ENCODE measurements at regions not wholly inside any gene's neighbourhood (a gene's known extent, or its start where the extent isn't known, plus 50 kb on each side); places are given as distances from the start of the nearest gene placed in this dataset.
"Not testable (repeated sequence)": the region's sequence is repeated elsewhere in the genome, so short reads cannot be mapped to it uniquely, and the experiment has no call there.

- Histone ChIP-seq H3K27me3 (ENCODE audit: insufficient read depth, poor library complexity, severe bottlenecking) (no peaks in the 10 kb centered on the region), H3K27ac (replicated peaks) (no peak overlapping the region), H3K4me3 (replicated peaks; ENCODE audit: insufficient read depth, low read length) (no peak overlapping the region)
- no peak for DNase-seq (ENCODE audit: low read depth in 1 of 2, low spot score in 1 of 2)
- TF ChIP-seq, protein P1, sequence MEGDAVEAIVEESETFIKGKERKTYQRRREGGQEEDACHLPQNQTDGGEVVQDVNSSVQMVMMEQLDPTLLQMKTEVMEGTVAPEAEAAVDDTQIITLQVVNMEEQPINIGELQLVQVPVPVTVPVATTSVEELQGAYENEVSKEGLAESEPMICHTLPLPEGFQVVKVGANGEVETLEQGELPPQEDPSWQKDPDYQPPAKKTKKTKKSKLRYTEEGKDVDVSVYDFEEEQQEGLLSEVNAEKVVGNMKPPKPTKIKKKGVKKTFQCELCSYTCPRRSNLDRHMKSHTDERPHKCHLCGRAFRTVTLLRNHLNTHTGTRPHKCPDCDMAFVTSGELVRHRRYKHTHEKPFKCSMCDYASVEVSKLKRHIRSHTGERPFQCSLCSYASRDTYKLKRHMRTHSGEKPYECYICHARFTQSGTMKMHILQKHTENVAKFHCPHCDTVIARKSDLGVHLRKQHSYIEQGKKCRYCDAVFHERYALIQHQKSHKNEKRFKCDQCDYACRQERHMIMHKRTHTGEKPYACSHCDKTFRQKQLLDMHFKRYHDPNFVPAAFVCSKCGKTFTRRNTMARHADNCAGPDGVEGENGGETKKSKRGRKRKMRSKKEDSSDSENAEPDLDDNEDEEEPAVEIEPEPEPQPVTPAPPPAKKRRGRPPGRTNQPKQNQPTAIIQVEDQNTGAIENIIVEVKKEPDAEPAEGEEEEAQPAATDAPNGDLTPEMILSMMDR (IDR thresholded peaks at IDR 0.05; ENCODE audit: insufficient read depth, low read length) = no peak
- TF ChIP-seq SPI1 (IDR thresholded peaks at IDR 0.05; ENCODE audit: borderline replicate concordance, low read depth) = no peak
- TF ChIP-seq, protein P2, sequence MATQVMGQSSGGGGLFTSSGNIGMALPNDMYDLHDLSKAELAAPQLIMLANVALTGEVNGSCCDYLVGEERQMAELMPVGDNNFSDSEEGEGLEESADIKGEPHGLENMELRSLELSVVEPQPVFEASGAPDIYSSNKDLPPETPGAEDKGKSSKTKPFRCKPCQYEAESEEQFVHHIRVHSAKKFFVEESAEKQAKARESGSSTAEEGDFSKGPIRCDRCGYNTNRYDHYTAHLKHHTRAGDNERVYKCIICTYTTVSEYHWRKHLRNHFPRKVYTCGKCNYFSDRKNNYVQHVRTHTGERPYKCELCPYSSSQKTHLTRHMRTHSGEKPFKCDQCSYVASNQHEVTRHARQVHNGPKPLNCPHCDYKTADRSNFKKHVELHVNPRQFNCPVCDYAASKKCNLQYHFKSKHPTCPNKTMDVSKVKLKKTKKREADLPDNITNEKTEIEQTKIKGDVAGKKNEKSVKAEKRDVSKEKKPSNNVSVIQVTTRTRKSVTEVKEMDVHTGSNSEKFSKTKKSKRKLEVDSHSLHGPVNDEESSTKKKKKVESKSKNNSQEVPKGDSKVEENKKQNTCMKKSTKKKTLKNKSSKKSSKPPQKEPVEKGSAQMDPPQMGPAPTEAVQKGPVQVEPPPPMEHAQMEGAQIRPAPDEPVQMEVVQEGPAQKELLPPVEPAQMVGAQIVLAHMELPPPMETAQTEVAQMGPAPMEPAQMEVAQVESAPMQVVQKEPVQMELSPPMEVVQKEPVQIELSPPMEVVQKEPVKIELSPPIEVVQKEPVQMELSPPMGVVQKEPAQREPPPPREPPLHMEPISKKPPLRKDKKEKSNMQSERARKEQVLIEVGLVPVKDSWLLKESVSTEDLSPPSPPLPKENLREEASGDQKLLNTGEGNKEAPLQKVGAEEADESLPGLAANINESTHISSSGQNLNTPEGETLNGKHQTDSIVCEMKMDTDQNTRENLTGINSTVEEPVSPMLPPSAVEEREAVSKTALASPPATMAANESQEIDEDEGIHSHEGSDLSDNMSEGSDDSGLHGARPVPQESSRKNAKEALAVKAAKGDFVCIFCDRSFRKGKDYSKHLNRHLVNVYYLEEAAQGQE (IDR thresholded peaks at IDR 0.05; ENCODE audit: insufficient replicate concordance, low read depth) = no peak
- no peak for TF ChIP-seq GABPA (IDR thresholded peaks at IDR 0.05; ENCODE audit: low read depth)
- TF ChIP-seq POLR2AphosphoS5 (IDR thresholded peaks at IDR 0.05; ENCODE audit: low read depth) = no peak
These were observed 1080.3 kb downstream of the ZPLD1 start for GRCh38 chr3:103515116-103515515.

GRCh38 chr3:103516950-103517349 lies 1082.1 kb downstream of the ZPLD1 start:
- TF ChIP-seq, protein P1 (IDR thresholded peaks at IDR 0.05; ENCODE audit: insufficient read depth, low read length) = no peak
- TF ChIP-seq, protein P2 (IDR thresholded peaks at IDR 0.05; ENCODE audit: insufficient replicate concordance, low read depth) = no peak
- no peak for TF ChIP-seq POLR2AphosphoS5 (IDR thresholded peaks at IDR 0.05; ENCODE audit: low read depth)
- H3K27me3 ChIP-seq (ENCODE audit: insufficient read depth, poor library complexity, severe bottlenecking) = no peaks in the 10 kb centered on the region
- no peak overlapping the region for H3K4me3 ChIP-seq (replicated peaks; ENCODE audit: insufficient read depth, low read length)
- H3K27ac ChIP-seq (replicated peaks) = no peak overlapping the region
- no peak for DNase-seq (ENCODE audit: low read depth in 1 of 2, low spot score in 1 of 2)

DNA sequence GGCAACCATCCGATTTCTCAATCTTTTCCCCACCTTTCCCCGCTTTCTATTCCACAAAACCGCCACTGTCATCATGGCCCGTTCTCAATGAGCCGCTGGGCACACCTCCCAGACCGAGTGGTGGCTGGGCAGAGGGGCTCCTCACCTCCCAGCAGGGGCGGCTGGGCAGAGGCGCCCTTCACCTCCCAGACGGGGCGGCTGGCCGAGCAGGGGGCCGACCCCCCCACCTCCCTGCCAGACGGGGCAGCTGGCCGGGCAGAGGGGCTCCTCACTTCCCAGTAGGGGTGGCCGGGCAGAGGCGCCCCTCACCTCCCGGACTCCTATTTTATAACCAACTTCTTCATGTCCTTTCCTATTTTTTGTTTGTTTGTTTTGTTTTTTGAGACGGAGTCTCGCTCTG lies 1096.5 kb downstream of the ZPLD1 start:
- H3K27me3 ChIP-seq (ENCODE audit: insufficient read depth, poor library complexity, severe bottlenecking); H3K27ac ChIP-seq (replicated peaks): not testable (repeated sequence)

DNA sequence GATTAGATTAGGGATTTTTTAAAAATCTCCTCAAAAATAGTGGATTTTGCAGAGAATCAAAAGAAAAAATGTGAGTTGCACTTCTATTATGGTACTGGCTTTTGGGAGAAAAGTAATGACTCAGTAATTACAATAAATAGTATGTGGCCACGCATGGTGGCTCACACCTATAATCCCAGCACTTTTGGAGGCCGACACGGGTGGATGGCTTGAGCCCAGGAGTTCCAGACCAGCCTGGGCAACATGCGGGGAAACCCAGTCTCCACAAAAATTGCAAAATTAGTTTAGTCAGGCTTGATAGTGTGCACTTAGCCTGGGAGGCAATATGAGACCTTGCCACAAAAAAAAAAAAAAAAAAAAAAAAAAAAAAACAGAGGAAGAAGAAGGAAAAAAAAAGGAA lies 1098.2 kb downstream of the ZPLD1 start:
- Histone ChIP-seq H3K27ac (replicated peaks) (no peak overlapping the region), H3K27me3 (ENCODE audit: insufficient read depth, poor library complexity, severe bottlenecking) (no peaks in the 10 kb centered on the region), H3K4me3 (replicated peaks; ENCODE audit: insufficient read depth, low read length) (no peak overlapping the region)
- DNase-seq (ENCODE audit: low read depth in 1 of 2, low spot score in 1 of 2) = no peak
- TF ChIP-seq SPI1 (IDR thresholded peaks at IDR 0.05; ENCODE audit: borderline replicate concordance, low read depth) = no peak
- TF ChIP-seq GABPA (IDR thresholded peaks at IDR 0.05; ENCODE audit: low read depth) = no peak
- TF ChIP-seq POLR2AphosphoS5 (IDR thresholded peaks at IDR 0.05; ENCODE audit: low read depth) = no peak

More for the DNA sequence above, 1096.5 kb downstream of the ZPLD1 start:
- H3K4me3 ChIP-seq (replicated peaks; ENCODE audit: insufficient read depth, low read length); DNase-seq (ENCODE audit: low read depth in 1 of 2, low spot score in 1 of 2): not testable (repeated sequence)

DNA sequence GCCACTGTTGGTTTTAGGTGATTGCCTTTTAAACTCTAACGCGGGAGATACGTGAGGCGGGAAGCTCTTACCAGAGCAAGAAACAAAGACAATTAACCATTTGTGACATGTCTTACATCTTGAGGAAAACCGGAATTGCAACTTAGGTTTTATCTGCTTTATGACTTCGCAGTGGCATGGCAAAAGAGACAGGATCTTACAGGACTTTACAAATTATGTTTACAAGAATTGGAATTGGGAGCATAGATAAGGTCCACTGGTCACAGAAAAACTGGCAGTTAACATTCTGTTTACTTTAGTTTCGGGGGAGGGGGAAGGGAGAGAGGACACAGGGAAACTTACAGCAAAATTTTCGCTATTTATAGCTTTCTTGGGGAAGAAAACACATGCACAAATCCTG lies 1119.6 kb downstream of the ZPLD1 start:
- DNase-seq (ENCODE audit: low read depth in 1 of 2, low spot score in 1 of 2) = no peak
- H3K27ac ChIP-seq (replicated peaks) = no peak overlapping the region
- TF ChIP-seq, protein P1 (IDR thresholded peaks at IDR 0.05; ENCODE audit: insufficient read depth, low read length) = no peak
- TF ChIP-seq SPI1 (IDR thresholded peaks at IDR 0.05; ENCODE audit: borderline replicate concordance, low read depth) (no peak), GABPA (IDR thresholded peaks at IDR 0.05; ENCODE audit: low read depth) (no peak), POLR2AphosphoS5 (IDR thresholded peaks at IDR 0.05; ENCODE audit: low read depth) (no peak)
- TF ChIP-seq, protein P2 (IDR thresholded peaks at IDR 0.05; ENCODE audit: insufficient replicate concordance, low read depth) = no peak
- H3K27me3 ChIP-seq (ENCODE audit: insufficient read depth, poor library complexity, severe bottlenecking) = no peaks in the 10 kb centered on the region
- H3K4me3 ChIP-seq (replicated peaks; ENCODE audit: insufficient read depth, low read length) = no peak overlapping the region

DNA sequence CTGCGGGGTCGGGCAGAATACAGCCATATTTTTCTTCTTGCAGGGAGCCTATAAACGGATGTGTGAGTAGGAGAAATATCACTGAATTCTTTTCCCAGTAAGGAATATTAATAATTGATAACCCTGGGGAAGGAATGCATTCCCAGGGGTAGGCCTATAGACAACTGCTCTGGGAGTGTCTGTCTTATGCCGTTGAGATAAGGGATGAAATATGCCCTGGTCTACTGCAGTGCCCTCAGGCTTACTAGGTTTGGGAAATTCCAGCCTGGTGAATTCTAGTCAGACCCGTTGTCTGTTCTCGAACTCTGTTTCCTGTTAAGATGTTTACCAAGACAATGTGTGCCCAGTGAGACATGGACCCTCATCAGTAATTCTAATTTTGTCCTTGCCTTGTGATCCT lies 1129.3 kb downstream of the ZPLD1 start:
- H3K27ac ChIP-seq (replicated peaks); H3K4me3 ChIP-seq (replicated peaks; ENCODE audit: insufficient read depth, low read length); H3K27me3 ChIP-seq (ENCODE audit: insufficient read depth, poor library complexity, severe bottlenecking); DNase-seq (ENCODE audit: low read depth in 1 of 2, low spot score in 1 of 2): not testable (repeated sequence)

Data from HL-60 (cell line).